GM18511 (cell line): ENCODE measurements at regions not wholly inside any gene's neighbourhood (a gene's known extent, or its start where the extent isn't known, plus 50 kb on each side); places are given as distances from the start of the nearest gene placed in this dataset.
"Not testable (repeated sequence)": the region's sequence is repeated elsewhere in the genome, so short reads cannot be mapped to it uniquely, and the experiment has no call there.

Experiments
- ATAC-seq: cut with Tn5 transposase; IDR thresholded peaks from one replicate; pipeline ENCODE4 v1.9.1; 2021; ENCODE audit warnings: mild to moderate bottlenecking, moderate library complexity; ENCODE audit not compliant: unreplicated experiment

DNA sequence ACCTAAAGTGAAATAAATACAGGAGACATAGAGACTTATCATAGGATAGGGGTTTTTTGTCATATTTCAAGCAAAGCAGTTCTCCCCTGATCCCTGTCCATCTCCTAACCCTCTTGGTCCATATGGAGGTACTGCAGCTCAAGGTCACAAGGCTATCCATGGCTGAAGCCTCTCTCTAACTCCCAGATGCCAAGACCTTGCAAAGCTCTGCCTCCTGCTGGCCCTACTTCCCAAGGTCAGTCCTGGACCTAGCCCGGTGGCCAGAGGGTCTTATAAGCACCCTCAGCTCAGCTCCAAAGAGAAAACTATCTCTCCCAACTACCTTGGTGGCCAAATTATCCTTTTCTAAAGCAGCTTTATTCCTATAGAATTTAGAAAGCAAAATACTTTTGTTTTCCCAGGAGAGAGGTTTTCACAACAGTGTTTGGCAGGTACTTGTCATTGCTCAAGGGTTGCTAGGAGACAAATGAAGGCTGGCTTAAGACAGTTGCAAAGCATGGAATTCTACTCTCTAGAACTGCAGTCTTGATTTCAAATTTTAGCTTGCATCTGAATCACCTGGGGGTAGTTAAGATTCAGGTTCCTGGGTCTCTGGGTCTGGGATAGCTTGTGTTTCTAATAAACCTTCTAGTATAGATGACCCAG is 121.5 kb downstream of the XCL2 start:
- ATAC-seq: no peak

DNA sequence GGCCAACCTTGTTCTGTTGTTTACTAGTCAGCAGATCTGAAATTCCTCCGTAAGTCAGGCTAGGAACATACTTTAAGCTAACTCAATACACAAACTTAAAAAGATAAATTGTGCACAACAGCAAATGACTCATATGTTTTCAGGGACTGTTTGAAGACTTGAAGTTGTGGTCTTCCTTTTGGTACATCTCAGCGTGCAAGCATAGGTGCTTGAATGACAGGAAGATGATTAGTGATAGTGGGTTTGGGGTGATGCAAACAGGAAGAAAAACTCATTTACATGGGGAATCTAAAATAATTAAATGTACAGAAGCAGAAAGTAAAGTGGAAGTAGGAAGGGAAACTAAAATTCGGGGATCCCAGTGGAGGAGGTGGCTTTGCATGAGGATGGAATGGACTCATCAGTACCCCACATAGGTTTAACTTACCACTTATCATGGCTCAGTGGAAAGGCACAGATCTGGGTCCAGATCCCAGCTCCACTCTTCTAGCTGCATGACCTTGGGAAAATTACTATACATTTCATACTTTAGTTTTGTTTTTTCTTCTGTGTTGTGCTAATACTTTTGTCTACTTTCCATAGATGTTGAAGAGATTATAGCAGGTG is 122.3 kb downstream of the XCL2 start:
- ATAC-seq: no peak

DNA sequence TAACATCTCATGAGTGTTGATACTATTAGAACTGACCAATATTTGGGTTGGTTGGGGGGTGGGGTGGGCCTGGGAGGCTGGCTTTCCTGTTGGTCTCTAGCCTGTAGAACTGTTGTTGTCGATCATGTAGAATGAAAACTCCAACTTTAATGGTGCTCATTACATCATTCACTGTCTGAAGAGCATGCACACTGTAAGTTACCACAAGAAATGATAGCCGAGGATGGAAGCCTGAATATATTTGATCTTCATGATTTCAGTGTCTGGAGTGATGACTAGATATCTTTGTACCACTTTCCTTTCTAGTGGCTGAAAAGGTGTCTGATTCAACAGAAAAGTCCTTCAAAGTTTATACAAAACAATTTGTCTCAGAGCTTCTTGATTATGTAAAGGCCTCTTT is 123.6 kb downstream of the XCL2 start:
- ATAC-seq: no peak

DNA sequence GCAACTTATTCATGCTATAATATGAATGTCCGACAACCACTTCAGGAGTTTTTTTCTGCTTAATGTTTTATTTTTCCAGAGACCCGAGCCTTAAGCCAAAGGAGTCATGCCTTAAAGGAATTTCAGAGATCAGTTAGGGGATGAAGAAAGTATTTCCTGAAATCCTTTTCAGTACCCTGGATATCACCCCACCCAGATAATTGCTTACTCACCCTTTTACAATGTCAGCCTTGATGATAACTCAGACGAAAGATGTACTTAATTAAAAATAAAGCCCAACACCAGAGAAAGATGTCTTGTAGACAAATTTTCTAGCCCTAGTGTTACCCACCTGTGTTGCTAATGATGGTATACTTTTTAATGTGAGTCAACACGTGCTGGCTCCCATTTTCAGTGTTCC is 124.1 kb downstream of the XCL2 start:
- ATAC-seq: no peak

DNA sequence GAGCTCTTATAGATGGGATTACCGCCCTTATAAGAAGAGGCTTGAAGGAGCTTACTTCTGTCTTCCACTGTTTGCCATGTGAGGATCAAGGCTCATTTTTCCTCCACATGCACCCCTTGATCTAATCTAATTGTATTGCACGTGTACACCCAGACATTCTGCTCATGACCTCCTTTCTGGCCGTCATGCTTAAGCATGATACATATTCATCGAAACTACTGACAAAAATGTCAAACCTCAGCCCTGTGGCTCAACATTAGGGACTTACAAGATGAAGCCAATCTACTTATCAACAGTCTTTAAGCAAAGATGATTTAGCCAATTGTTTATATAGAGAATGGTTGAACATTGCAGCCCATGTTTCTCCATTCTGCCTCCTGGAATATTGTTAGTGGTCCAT is 127.6 kb downstream of the XCL2 start:
- no peak for ATAC-seq

DNA sequence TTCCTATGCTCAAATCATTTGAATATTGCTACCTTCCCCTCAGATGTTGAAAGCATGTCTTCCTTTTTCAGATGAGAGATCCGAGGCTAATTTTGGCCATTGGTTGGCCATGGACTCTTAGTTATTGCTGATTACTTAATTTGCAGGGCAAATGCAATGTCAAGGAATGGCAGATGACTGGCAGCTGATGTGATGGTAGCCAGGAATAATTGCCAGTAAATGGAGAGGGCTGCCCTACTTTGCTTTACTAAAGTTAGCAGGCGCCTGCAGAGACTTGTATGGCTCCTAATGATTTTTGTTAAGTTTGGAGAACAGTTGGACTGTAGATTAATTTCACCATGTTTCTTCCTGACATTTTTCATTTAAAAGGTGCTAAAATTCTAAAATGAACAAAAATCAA is 128.9 kb downstream of the XCL2 start:
- ATAC-seq: no peak

DNA sequence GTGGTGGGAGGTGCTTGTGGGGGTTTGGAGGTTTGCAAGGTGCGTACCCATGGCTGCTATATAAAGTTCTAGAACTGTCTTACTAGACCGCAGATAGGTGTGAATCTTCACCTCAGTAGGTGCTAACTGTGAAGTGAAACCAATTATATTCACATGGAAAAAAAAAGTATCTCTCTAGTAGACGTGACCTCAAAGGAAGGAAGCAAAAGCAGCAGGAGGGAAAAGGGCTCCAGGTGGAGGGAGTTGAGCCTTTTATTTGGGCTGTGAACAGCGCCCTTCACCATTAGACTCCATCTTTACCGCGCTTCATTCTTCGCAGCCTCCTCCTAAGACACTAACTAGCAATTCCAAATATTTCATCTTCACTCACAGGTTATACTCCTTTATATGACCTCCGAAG is 129.8 kb downstream of the TBX19 start:
- ATAC-seq: no peak

DNA sequence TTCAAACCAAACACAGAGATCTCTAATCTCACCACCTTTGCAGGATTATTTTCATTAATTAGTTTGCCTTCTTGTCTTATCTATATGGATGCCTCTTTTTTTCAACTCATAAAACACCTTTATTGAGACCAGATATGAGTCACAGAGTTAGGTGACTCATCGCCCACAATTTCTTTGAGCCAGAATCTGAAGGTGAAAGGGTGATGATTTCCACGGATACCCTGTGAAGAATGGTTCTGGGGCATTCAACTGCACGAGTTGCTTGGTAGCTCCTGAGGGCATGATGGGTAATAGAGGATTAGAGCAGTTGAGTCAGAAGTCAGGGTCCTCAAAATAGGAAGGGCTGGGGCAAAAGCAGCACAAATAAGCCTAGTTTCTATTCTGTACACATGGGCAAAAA is 128.2 kb downstream of the TBX19 start:
- ATAC-seq: peak; percentile 79

DNA sequence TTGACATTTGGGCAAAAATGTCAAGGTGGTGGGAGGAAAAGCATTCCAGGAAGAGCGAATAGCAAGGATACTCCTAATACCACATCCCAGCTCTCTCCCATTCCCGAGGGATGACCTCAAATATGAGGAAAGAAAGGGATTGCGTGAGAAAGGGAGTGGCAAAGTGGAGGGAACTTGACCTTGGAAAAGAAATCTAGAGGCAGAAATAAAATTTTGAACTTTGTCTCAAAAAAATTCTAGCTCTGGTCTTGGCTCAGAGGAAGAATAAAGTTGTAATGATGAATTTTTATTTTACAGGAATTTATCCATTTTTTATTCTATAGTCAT is 127.8 kb downstream of the TBX19 start:
- no peak for ATAC-seq

DNA sequence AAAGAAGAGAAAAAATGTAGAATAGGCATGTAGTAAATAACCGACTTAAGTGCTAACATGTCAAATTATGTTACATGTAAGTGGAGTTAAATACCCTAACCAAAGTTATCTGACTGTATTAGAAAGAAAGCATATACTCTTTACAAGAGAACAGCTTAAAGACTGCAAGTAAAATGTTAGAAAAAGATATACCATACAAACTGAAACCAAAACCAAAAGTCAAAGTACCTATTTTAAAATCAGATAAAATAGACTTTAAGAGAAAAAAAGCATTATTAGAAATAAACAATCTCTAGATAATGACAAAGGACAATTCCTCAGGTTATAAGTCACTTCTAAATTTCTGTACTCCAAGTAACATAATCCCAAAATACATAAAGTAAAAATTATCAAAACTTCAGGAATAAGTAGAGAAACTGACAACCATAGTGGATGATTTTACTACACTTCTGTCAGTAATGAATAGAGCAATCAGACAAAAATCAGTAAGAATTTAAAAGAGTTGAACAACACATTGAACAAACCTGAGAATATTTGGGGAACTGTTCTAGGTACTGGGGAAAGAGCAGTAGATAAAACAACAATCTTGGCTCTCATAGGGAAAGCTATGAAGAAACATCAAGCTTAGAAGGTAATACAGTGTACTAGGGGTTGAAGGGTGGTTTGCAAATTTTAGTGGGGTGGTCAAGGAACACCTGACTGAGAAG is 127.3 kb downstream of the TBX19 start:
- ATAC-seq: no peak

DNA sequence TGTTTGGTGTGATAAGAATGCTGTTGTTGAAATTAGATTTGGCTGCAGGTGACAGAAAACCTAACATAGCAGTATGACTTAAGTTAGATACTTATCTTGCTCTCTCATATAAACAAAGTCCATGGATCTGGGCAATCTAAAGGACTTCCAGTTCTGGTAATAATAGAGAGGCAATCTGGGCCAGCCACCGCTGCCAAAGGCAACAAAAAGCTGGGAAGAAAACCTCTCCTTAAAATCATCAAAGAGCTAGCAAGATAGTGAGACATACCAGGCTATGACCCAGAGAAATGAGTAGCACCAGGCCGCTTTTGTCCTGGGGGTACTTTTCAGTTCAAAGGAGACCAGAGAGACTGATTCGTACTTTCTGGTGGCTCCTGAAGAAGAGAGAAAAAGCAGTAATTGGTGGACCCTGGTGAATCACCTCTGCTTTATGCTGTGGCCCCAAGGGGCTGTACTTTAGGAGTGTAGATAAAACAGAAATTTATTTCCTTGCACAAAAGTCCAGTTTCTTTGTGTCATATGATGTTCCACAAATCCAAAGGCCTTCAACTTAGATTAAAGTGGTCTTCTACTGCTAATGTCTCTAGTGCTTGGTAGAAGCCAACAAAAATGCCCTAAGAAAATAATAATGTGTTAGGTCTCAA is 125.4 kb downstream of the TBX19 start:
- ATAC-seq: no peak

DNA sequence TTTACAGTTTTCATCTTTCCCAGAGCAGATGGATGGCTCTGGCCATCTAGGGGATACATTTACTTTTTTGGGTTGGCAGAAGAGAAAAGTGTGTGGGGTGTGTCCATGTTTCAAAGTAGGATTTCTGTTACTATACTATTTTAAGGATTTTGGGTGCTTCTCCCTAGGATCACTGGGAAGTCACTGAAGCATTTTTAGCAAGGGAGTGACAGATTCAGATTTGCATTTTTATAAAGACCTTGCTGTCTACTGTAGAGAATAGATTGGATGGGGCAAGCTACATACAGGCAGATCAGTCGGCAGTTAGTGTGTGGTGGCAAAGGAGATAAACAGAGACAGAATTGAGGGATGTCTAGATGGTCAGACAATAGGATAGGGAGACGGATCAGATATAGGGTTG is 122.5 kb downstream of the TBX19 start:
- ATAC-seq: no peak

DNA sequence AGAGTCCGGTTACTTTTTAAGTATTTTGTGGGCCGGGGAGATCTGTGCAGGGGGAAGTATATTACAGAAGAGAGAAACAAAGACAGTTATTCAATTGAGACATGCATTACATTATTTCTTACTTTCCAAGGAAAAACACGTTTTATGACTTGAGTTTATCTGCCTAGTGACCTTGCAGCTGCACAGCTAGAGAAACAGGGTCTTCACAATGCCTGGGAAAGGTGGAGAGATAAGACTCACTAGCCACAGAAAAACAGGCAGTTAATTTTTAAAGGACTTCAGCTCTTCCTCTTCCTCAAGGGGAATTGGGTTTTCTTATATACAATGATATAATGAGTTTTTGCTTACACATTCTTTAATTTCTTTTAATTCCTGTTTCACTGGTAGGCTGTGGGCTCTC is 121.8 kb downstream of the TBX19 start:
- ATAC-seq: not testable (repeated sequence)

DNA sequence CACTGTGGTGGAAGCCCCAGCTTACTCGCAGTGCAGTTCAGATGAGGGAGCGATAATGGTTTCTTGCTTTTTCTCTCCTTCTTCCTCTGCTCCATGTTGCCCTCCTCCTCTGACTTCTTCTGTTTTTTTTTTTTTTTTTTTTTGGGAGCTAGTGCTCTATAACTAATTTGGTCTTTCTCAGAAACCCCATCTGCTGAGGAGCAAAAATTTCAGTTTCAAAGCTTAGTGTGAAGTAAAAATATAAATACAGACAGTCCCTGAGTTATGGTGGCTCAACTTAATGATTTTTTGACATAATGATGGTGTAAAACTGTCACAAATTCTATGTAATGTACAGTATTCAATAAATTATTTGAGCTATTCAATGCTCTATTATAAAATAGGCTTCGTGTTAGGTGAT is 120.7 kb downstream of the TBX19 start:
- ATAC-seq: no peak

DNA sequence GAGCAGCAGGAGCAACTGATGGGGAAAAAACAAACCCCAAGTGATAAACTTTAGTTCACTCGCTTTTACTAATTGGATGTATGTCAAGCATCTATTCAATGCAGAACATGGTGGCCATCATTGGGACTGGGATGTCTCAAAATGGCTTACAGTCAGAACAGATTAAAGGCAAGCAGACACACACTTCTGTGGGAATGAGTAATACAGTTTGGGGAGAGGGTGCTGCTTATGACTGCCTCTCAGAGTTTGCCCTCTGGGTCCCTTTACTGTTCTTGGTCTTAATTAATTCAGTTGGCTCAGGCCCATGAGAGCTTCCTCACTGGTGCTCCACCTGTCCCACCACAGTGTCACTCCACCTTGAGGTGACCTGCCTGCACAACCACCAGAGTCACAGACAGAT is 119.5 kb downstream of the TBX19 start:
- ATAC-seq: no peak

DNA sequence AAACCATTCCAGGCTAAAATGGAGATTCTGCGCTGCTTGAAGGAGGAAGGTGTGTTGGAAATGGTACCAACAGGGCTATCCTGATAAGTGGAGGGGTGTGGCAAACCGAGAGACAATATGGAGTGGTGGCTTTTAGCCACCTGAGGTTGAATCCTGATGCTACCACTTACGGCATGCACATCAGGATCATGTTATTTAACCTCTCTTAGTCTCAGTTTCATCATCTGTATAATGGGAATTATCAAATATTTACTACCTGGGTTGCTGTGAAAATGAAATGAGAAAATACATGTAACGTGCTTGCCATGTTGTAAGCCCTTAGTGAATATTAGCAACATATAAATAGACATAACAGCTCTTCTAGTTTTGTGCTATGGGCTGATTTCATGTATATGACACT is 117.1 kb downstream of the TBX19 start:
- no peak for ATAC-seq

DNA sequence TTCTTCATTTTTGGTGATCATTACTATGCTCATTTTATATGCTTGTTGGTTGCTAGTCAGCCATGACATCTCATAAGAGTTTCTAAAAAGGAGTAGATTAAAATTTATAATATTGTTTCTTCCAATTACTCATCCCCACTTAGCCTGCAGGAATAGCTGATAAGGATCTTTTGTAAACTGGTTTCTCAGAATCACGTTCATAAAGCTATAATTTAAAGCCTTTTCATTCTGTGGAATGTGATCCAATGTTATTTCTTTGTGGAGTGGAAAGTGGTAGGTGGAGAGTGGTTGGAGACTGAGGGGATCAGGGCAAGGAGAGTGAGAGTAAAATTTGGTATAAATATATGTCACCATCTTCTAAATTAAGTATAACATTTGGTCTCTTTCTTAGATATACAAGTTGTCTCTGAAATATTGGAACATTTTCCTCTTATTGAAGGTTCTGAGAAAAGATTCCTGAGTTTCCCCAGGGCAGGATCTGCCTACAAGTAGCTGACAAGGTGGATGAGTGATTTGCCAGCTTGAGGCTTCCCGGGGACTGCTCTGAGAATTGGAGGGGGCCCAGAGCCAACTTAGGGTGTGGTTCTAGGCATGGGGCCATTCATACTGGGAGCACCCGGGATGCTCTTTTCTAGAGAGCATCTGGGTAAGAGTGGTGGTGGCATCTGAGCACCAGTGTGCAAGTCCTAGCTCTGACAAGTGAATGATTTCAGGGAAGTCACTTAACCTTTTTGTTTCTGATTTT is 116.4 kb downstream of the TBX19 start:
- no peak for ATAC-seq

DNA sequence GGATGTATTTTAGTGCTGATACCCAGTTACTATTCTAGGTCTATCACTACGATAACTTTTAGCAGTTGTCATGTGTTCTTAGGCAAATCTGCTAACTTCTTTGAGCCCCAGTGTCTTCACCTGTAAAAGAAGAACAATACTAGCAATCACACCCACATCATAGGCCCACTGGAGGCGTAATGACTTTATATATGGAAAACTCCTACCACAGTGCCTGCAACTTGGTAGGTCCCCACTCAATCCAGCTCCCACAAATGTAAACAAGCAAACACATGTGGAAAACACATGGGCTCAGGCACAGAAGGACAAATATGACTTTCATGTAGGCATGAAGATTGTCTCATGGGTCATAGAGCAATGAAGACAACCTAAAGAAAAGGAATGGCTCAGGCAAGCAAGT is 115.8 kb downstream of the TBX19 start:
- no peak for ATAC-seq

DNA sequence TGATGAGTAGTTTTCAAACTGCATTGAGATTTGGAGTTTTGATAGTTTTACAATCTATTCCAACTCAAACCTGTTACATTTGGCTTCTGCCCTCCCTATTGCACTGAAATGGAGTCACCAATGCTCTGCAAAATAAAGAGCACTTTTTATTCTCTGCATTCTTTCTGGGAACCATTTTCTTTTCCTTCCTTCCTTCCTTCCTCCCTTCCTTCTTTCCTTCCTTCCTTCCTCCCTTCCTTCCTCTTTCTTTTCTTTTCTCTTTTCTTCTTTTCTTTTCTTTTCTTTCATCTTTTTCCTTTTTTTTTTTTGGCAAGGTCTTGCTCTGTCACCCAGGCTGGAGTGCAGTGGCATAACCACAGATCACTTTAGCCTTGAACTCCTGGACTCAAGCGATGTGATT is 114.2 kb downstream of the TBX19 start:
- no peak for ATAC-seq

DNA sequence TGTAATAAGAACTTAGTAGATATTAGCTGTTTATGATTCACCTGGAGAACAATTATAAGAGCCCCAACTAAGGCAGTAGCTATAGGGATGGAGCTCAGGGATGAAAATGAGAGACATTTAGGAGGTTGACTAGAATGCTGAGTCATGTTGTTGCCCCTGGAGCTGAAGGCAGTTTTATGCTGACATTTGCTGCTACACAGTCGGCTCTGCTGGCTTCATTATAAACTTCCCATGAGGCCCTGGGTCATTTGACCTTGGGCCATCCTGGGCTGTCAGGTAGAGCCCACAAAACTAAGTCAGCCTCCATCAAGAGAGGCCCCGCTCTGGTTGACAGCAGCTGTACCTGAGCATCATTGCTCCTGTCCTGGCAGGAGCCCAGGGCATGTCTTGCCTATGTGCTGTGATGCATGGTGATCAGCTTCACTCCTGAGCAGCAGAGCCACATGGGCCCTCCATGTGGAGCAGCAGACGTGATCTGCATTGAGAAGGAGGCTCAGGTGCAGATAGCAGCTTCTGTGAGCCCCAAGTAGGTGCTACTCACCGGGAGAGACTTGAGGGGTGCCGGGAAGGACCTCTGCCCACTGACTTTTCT is 112.4 kb downstream of the TBX19 start:
- ATAC-seq: no peak
